Astrocyte (in vitro differentiated cells and primary cell): ENCODE measurements at regions not wholly inside any gene's neighbourhood (a gene's known extent, or its start where the extent isn't known, plus 50 kb on each side); places are given as distances from the start of the nearest gene placed in this dataset.
A peak's percentile ranks its signal among the peaks of the same experiment; 100 is the strongest.

Experiments
- DNase-seq: peaks from one replicate; pipeline ENCODE4 v3.0.0-alpha.2; 2010; ENCODE audit warnings: low read depth
- FAIRE-seq: peaks from 2 replicates; lab custom pipeline; 2011; peaks lifted over from hg19 to GRCh38; lab: Jason Lieb, UNC
- H2AFZ ChIP-seq: 2 replicates; pipeline ENCODE4 v1.6.0; 2012; ENCODE audit warnings: low read depth, low read length, inconsistent platforms
- H3K27ac ChIP-seq: 2 replicates; pipeline ENCODE4 v1.5.1; 2011; ENCODE audit warnings: low read depth, low read length, inconsistent platforms
- H3K27me3 ChIP-seq: 2 replicates; pipeline ENCODE4 v1.6.0; 2011; ENCODE audit warnings: low read length, inconsistent platforms; ENCODE audit not compliant: insufficient read depth
- H3K36me3 ChIP-seq: 2 replicates; pipeline ENCODE4 v1.5.1; 2011; ENCODE audit warnings: low read length, inconsistent platforms; ENCODE audit not compliant: insufficient read depth
- H3K4me1 ChIP-seq: 2 replicates; pipeline ENCODE4 v1.5.1; 2011; ENCODE audit warnings: low read length, inconsistent platforms; ENCODE audit not compliant: insufficient read depth
- H3K4me2 ChIP-seq: 2 replicates; pipeline ENCODE4 v1.6.0; 2012; ENCODE audit warnings: low read length, inconsistent platforms
- H3K4me3 ChIP-seq: 2 replicates; pipeline ENCODE4 v1.5.1; 2011; ENCODE audit warnings: low read depth, mild to moderate bottlenecking, low read length, inconsistent platforms; ENCODE audit not compliant: insufficient read depth
- H3K79me2 ChIP-seq: 2 replicates; pipeline ENCODE4 v1.6.0; 2012; ENCODE audit warnings: mild to moderate bottlenecking, low read length, inconsistent platforms; ENCODE audit not compliant: insufficient read depth
- H3K9ac ChIP-seq: 2 replicates; pipeline ENCODE4 v1.6.0; 2012; ENCODE audit warnings: mild to moderate bottlenecking, low read length, inconsistent platforms
- H3K9me3 ChIP-seq: 2 replicates; pipeline ENCODE4 v1.5.1; 2012; ENCODE audit warnings: low read depth, mild to moderate bottlenecking, low read length, inconsistent platforms; ENCODE audit not compliant: insufficient read depth
- H4K20me1 ChIP-seq: 2 replicates; pipeline ENCODE4 v1.6.0; 2012; ENCODE audit warnings: low read length, inconsistent platforms; ENCODE audit not compliant: insufficient read depth
- H3K27ac Mint-ChIP-seq: one replicate; pipeline ENCODE4 v1.8.0; 2021; ENCODE audit warnings: mild to moderate bottlenecking, mixed read lengths; ENCODE audit not compliant: unreplicated experiment
- H3K27me3 Mint-ChIP-seq: one replicate; pipeline ENCODE4 v1.8.0; 2021; ENCODE audit warnings: low read depth, mixed read lengths; ENCODE audit not compliant: unreplicated experiment
- H3K36me3 Mint-ChIP-seq: one replicate; pipeline ENCODE4 v1.8.0; 2021; ENCODE audit warnings: low read depth, mixed read lengths; ENCODE audit not compliant: unreplicated experiment
- H3K4me1 Mint-ChIP-seq: one replicate; pipeline ENCODE4 v1.8.0; 2021; ENCODE audit warnings: low read depth, mixed read lengths; ENCODE audit not compliant: unreplicated experiment
- H3K4me3 Mint-ChIP-seq: one replicate; pipeline ENCODE4 v1.8.0; 2021; ENCODE audit warnings: mild to moderate bottlenecking, moderate library complexity, mixed read lengths; ENCODE audit not compliant: unreplicated experiment
- H3K9me3 Mint-ChIP-seq: one replicate; pipeline ENCODE4 v1.8.0; 2021; ENCODE audit warnings: mild to moderate bottlenecking, mixed read lengths; ENCODE audit not compliant: unreplicated experiment
- CTCF ChIP-seq: IDR thresholded peaks from 2 replicates; pipeline ENCODE4 v1.5.1; 2011; ENCODE audit warnings: low read depth, mild to moderate bottlenecking, inconsistent platforms, low read length, moderate library complexity; ENCODE audit not compliant: insufficient read depth
- EZH2 ChIP-seq: IDR thresholded peaks from 2 replicates; pipeline ENCODE4 v1.6.1; 2012; ENCODE audit warnings: mild to moderate bottlenecking, low read length, inconsistent platforms; ENCODE audit not compliant: insufficient read depth

DNA sequence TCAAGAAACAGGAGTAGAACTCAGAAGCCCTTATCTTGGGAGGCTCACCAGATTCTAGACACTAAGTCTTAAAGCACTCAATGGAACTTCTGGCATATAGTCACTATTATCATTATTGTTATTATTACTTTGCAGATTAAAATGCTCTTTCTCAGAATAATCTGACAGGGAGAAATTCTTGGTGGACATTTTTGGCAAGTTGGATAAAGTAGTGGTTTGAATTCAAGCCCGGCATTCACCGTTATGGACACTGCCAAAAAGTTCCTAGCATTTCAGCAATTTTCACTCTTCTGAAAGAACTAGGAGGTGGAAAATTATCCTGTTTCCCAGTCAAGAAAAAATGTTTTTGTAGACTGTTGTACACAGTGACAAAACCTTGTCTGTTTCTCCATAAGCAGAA lies 179.6 kb upstream of the ISX start:
- Histone ChIP-seq H4K20me1 (no peaks in the 10 kb centered on the region), H3K9me3 (no peaks in the 10 kb centered on the region), H3K27ac (peak overlapping the region; percentile 21), H3K4me3 (no peak overlapping the region), H3K4me2 (no peak overlapping the region), H2AFZ (no peak overlapping the region), H3K79me2 (no peaks in the 10 kb centered on the region), H3K36me3 (no peaks in the 10 kb centered on the region), H3K9ac (no peak overlapping the region), H3K27me3 (no peaks in the 10 kb centered on the region), H3K4me1 (peaks cover 3% of the 10 kb centered on the region)
- no peaks in the 10 kb centered on the region for H3K4me1 Mint-ChIP-seq
- peaks cover 30% of the 10 kb centered on the region for H3K9me3 Mint-ChIP-seq
- no peaks in the 10 kb centered on the region for H3K27me3 Mint-ChIP-seq
- DNase-seq = peak; percentile 56
- no peak overlapping the region for H3K4me3 Mint-ChIP-seq
- H3K36me3 Mint-ChIP-seq = peaks cover 2% of the 10 kb centered on the region
- TF ChIP-seq CTCF (no peak), EZH2 (no peak)
- no peak for FAIRE-seq
- no peak overlapping the region for H3K27ac Mint-ChIP-seq

DNA sequence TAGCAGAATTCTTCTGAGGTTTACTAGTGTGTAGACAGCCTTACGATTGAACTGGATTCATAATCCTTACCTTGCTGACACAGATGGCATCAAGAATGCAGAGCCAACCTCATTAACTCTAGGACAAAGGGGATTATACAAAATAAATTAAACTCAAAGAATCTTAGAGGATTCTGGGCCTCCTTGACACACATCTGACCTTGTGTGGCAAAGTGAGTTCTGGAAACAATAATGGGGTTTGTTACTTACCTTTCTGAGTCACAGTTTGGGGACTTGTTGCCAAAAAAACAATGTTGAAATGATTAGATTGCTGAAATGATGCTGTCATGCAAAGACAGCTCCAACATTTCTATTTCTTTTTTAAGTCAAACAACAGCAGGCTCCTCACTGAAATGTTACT lies 179.1 kb upstream of the ISX start:
- Mint-ChIP-seq H3K9me3 (peaks cover 30% of the 10 kb centered on the region), H3K27ac (no peak overlapping the region), H3K4me1 (no peaks in the 10 kb centered on the region), H3K27me3 (no peaks in the 10 kb centered on the region), H3K4me3 (no peak overlapping the region), H3K36me3 (peaks cover 2% of the 10 kb centered on the region)
- no peaks in the 10 kb centered on the region for H3K27me3 ChIP-seq
- no peaks in the 10 kb centered on the region for H3K9me3 ChIP-seq
- H3K27ac ChIP-seq = peak overlapping the region; percentile 21
- DNase-seq (no peak), FAIRE-seq (no peak)
- H3K9ac ChIP-seq = no peak overlapping the region
- H3K79me2 ChIP-seq = no peaks in the 10 kb centered on the region
- H3K36me3 ChIP-seq = no peaks in the 10 kb centered on the region
- H4K20me1 ChIP-seq = no peaks in the 10 kb centered on the region
- H3K4me2 ChIP-seq = no peak overlapping the region
- H3K4me1 ChIP-seq = peaks cover 3% of the 10 kb centered on the region
- no peak for TF ChIP-seq CTCF
- no peak for TF ChIP-seq EZH2
- no peak overlapping the region for H2AFZ ChIP-seq
- no peak overlapping the region for H3K4me3 ChIP-seq

DNA sequence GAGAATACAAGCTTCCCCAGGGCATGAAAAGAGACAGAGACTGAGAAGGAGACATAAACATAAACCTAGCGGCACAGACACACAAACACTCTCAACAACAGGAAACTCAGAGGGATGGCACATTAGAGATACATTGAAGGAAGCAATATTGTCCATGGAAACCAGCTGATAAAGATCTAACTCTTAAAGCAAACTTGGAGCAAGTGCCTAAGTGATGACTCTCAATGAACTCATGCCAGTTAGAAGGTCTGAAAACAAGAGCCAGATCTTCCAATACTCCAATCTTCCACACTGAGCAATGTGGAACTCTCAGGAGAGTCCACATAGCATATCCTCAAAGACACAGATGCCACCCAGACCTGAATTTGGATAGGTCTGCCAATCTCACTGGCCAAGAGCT lies 168.8 kb upstream of the ISX start:
- no peak overlapping the region for H3K27ac ChIP-seq
- no peak overlapping the region for H3K4me2 ChIP-seq
- peaks cover 5% of the 10 kb centered on the region for H3K9me3 ChIP-seq
- no peak overlapping the region for H3K9ac ChIP-seq
- Mint-ChIP-seq H3K27me3 (no peaks in the 10 kb centered on the region), H3K9me3 (peaks cover 3% of the 10 kb centered on the region), H3K27ac (peak overlapping the region; percentile 79), H3K36me3 (no peaks in the 10 kb centered on the region), H3K4me1 (peaks cover 5% of the 10 kb centered on the region), H3K4me3 (no peak overlapping the region)
- no peaks in the 10 kb centered on the region for H4K20me1 ChIP-seq
- no peak for TF ChIP-seq CTCF
- no peak for TF ChIP-seq EZH2
- no peaks in the 10 kb centered on the region for H3K36me3 ChIP-seq
- H2AFZ ChIP-seq = no peak overlapping the region
- FAIRE-seq (no peak), DNase-seq (no peak)
- H3K79me2 ChIP-seq = no peaks in the 10 kb centered on the region
- H3K4me1 ChIP-seq = no peaks in the 10 kb centered on the region
- H3K27me3 ChIP-seq = no peaks in the 10 kb centered on the region
- H3K4me3 ChIP-seq = no peak overlapping the region
